NCI-H187 treated with DMSO at 0.1 percent for 48 hours (cell line): ENCODE measurements at regions not wholly inside any gene's neighbourhood (a gene's known extent, or its start where the extent isn't known, plus 50 kb on each side); places are given as distances from the start of the nearest gene placed in this dataset.
"Not testable (repeated sequence)": the region's sequence is repeated elsewhere in the genome, so short reads cannot be mapped to it uniquely, and the experiment has no call there.

Experiments used
- DNase-seq: peaks from one replicate; lab custom pipeline; 2025; lab: John Stamatoyannopoulos, UW

GRCh38 chr21:28703861-28704260, 288.8 kb downstream of the LTN1 start:
- no peak for DNase-seq

GRCh38 chr21:28699596-28700259, 292.9 kb downstream of the LTN1 start:
- DNase-seq: no peak

GRCh38 chr21:28699186-28699585, 293.5 kb downstream of the LTN1 start:
- DNase-seq: no peak

- no peak for DNase-seq
Measured at GRCh38 chr21:28696844-28697410, 295.8 kb downstream of the LTN1 start.

GRCh38 chr21:28693476-28693875, 299.2 kb downstream of the LTN1 start:
- no peak for DNase-seq

GRCh38 chr21:28690196-28690595, 302.5 kb downstream of the LTN1 start:
- no peak for DNase-seq

GRCh38 chr21:28688381-28688780, 304.3 kb downstream of the LTN1 start:
- DNase-seq: no peak

GRCh38 chr21:28687586-28687985, 305.1 kb downstream of the LTN1 start:
- DNase-seq: no peak

- DNase-seq: no peak
Measured at GRCh38 chr21:28683982-28684752, 308.5 kb downstream of the LTN1 start.

GRCh38 chr21:28682884-28683283, 309.8 kb downstream of the LTN1 start:
- not testable (repeated sequence) for DNase-seq

GRCh38 chr21:28677096-28677495, 315.6 kb downstream of the LTN1 start:
- DNase-seq: not testable (repeated sequence)

GRCh38 chr21:28675331-28676041, 317.2 kb downstream of the LTN1 start:
- DNase-seq: no peak

- no peak for DNase-seq
Measured at GRCh38 chr21:28674763-28675162, 317.9 kb downstream of the LTN1 start.

GRCh38 chr21:28671549-28672195, 321.0 kb downstream of the LTN1 start:
- DNase-seq: no peak

GRCh38 chr21:28669971-28670653, 322.6 kb downstream of the LTN1 start:
- no peak for DNase-seq

GRCh38 chr21:28669321-28669720, 323.4 kb downstream of the LTN1 start:
- no peak for DNase-seq

- no peak for DNase-seq
Measured at GRCh38 chr21:28663754-28664153, 328.9 kb downstream of the LTN1 start.

- DNase-seq: no peak
Measured at GRCh38 chr21:28663111-28663693, 329.5 kb downstream of the LTN1 start.

- DNase-seq: no peak
Measured at GRCh38 chr21:28657566-28657965, 335.1 kb downstream of the LTN1 start.

- no peak for DNase-seq
Measured at GRCh38 chr21:28655471-28655870, 337.2 kb downstream of the LTN1 start.

- DNase-seq: no peak
Measured at GRCh38 chr21:28654406-28654805, 338.3 kb downstream of the LTN1 start.
